ENCODE measurements at regions not wholly inside any gene's neighbourhood (a gene's known extent, or its start where the extent isn't known, plus 50 kb on each side); places are given as distances from the start of the nearest gene placed in this dataset.

- Histone ChIP-seq H3K27me3 (ENCODE audit: control insufficient read depth, low read length) (no peaks in the 10 kb centered on the region), H3K27ac (ENCODE audit: low read depth, low read length) (no peak overlapping the region), H3F3A (ENCODE audit: control insufficient read depth, insufficient read depth) (no peaks in the 10 kb centered on the region), H3K9me2 (replicated peaks; ENCODE audit: control insufficient read depth, low read length) (no peaks in the 10 kb centered on the region), H3K4me3 (ENCODE audit: low read length) (no peak overlapping the region), H3K79me2 (ENCODE audit: control insufficient read depth, low read length) (no peaks in the 10 kb centered on the region), H3K9me3 (ENCODE audit: control insufficient read depth, insufficient read depth, low read length) (no peaks in the 10 kb centered on the region), H3K4me2 (ENCODE audit: low read length) (no peak overlapping the region), H4K20me1 (ENCODE audit: control insufficient read depth, insufficient read depth, low read depth, low read length) (no peaks in the 10 kb centered on the region), H3K4me1 (ENCODE audit: control insufficient read depth, low read length) (no peaks in the 10 kb centered on the region), H3K36me3 (ENCODE audit: control insufficient read depth, low read length) (no peaks in the 10 kb centered on the region)
- no peak for TF ChIP-seq CTCF (IDR thresholded peaks at IDR 0.05; ENCODE audit: low read depth, low read length, poor library complexity, severe bottlenecking)
- TF ChIP-seq EZH2phosphoT487 (IDR thresholded peaks at IDR 0.05; ENCODE audit: borderline replicate concordance, low read length): no peak
Observed at GRCh38 chr5:93018461-93018860, 562.6 kb downstream of the NR2F1-AS1 start.

GRCh38 chr5:93017849-93018248 is 563.2 kb downstream of the NR2F1-AS1 start:
- Histone ChIP-seq H3K4me2 (ENCODE audit: low read length) (no peak overlapping the region), H3K9me2 (replicated peaks; ENCODE audit: control insufficient read depth, low read length) (no peaks in the 10 kb centered on the region), H4K20me1 (ENCODE audit: control insufficient read depth, insufficient read depth, low read depth, low read length) (no peaks in the 10 kb centered on the region), H3K36me3 (ENCODE audit: control insufficient read depth, low read length) (no peaks in the 10 kb centered on the region), H3K79me2 (ENCODE audit: control insufficient read depth, low read length) (no peaks in the 10 kb centered on the region), H3K27me3 (ENCODE audit: control insufficient read depth, low read length) (no peaks in the 10 kb centered on the region), H3F3A (ENCODE audit: control insufficient read depth, insufficient read depth) (no peaks in the 10 kb centered on the region), H3K9me3 (ENCODE audit: control insufficient read depth, insufficient read depth, low read length) (no peaks in the 10 kb centered on the region), H3K27ac (ENCODE audit: low read depth, low read length) (no peak overlapping the region), H3K4me1 (ENCODE audit: control insufficient read depth, low read length) (no peaks in the 10 kb centered on the region), H3K4me3 (ENCODE audit: low read length) (no peak overlapping the region)
- TF ChIP-seq EZH2phosphoT487 (IDR thresholded peaks at IDR 0.05; ENCODE audit: borderline replicate concordance, low read length): no peak
- TF ChIP-seq CTCF (IDR thresholded peaks at IDR 0.05; ENCODE audit: low read depth, low read length, poor library complexity, severe bottlenecking): no peak

- Histone ChIP-seq H3K9me2 (replicated peaks; ENCODE audit: control insufficient read depth, low read length) (no peaks in the 10 kb centered on the region), H3K4me2 (ENCODE audit: low read length) (no peak overlapping the region), H3K36me3 (ENCODE audit: control insufficient read depth, low read length) (no peaks in the 10 kb centered on the region)
Observed at GRCh38 chr5:93017376-93017775, 563.6 kb downstream of the NR2F1-AS1 start.

More at GRCh38 chr5:93017376-93017775, 563.6 kb downstream of the NR2F1-AS1 start:
- Histone ChIP-seq H3F3A (ENCODE audit: control insufficient read depth, insufficient read depth) (no peaks in the 10 kb centered on the region), H3K27ac (ENCODE audit: low read depth, low read length) (no peak overlapping the region), H3K79me2 (ENCODE audit: control insufficient read depth, low read length) (no peaks in the 10 kb centered on the region), H3K4me3 (ENCODE audit: low read length) (no peak overlapping the region), H3K9me3 (ENCODE audit: control insufficient read depth, insufficient read depth, low read length) (no peaks in the 10 kb centered on the region), H4K20me1 (ENCODE audit: control insufficient read depth, insufficient read depth, low read depth, low read length) (no peaks in the 10 kb centered on the region), H3K27me3 (ENCODE audit: control insufficient read depth, low read length) (no peaks in the 10 kb centered on the region), H3K4me1 (ENCODE audit: control insufficient read depth, low read length) (no peaks in the 10 kb centered on the region)
- TF ChIP-seq EZH2phosphoT487 (IDR thresholded peaks at IDR 0.05; ENCODE audit: borderline replicate concordance, low read length): no peak
- no peak for TF ChIP-seq CTCF (IDR thresholded peaks at IDR 0.05; ENCODE audit: low read depth, low read length, poor library complexity, severe bottlenecking)

Measured in DOHH2 (cell line).